Heart left ventricle (tissue), 16 donors: ENCODE measurements at regions not wholly inside any gene's neighbourhood (a gene's known extent, or its start where the extent isn't known, plus 50 kb on each side); places are given as distances from the start of the nearest gene placed in this dataset.

ENCODE experiments used
- ATAC-seq, 4 donors: fragments of 200-7000 bp; cut with Tn5 transposase; one replicate each; pipeline ENCODE4 v1.9.1; 2020 to 2022; ENCODE audit warnings: moderate library complexity in 4 of 4, mild to moderate bottlenecking in 3 of 4, moderate number of reproducible peaks in 1 of 4
- DNase-seq, 5 donors: peaks; one replicate each; pipeline ENCODE4 v3.0.0-alpha.2; 2020
- H3K27ac ChIP-seq, 12 donors: fragments of 200-600 bp; sonication (generic) in 4 of 12; one replicate each; pipeline versions ENCODE4 v1.5.0 to v1.8.0; 2016 to 2022; ENCODE audit warnings: mild to moderate bottlenecking in 2 of 12
- H3K27me3 ChIP-seq, 9 donors: fragments of 200-600 bp; sonication (generic) in 2 of 9; one replicate each; pipeline versions ENCODE4 v1.5.1 to v1.8.0; 2016 to 2022; ENCODE audit warnings: mild to moderate bottlenecking in 3 of 9
- H3K36me3 ChIP-seq, 9 donors: fragments of 200-600 bp; sonication (generic) in 2 of 9; one replicate each; pipeline versions ENCODE4 v1.5.0 to v1.8.0; 2018 to 2022; ENCODE audit warnings: mild to moderate bottlenecking in 2 of 9
- H3K4me1 ChIP-seq, 12 donors: fragments of 200-600 bp; sonication (generic) in 4 of 12; one replicate each; pipeline versions ENCODE4 v1.5.0 to v1.8.0; 2016 to 2022; ENCODE audit warnings: mild to moderate bottlenecking in 3 of 12
- H3K4me3 ChIP-seq, 12 donors: fragments of 200-600 bp; sonication (generic) in 4 of 12; one replicate each; pipeline versions ENCODE4 v1.5.0 to v1.8.0; 2017 to 2022; ENCODE audit warnings: mild to moderate bottlenecking in 9 of 12, moderate library complexity in 4 of 12
- H3K9me3 ChIP-seq, 12 donors: fragments of 200-600 bp; sonication (generic) in 4 of 12; one replicate each; pipeline versions ENCODE4 v1.5.0 to v1.8.0; 2016 to 2022; ENCODE audit warnings: mild to moderate bottlenecking in 1 of 12
- CTCF ChIP-seq, 12 donors: fragments of 200-600 bp; sonication (generic) in 4 of 12; IDR thresholded peaks; one replicate each; pipeline versions ENCODE4 v1.5.0 to v1.8.0; 2018 to 2022; ENCODE audit warnings: antibody characterized with exemption in 12 of 12, mild to moderate bottlenecking in 5 of 12
- POLR2A ChIP-seq, 2 donors: fragments of 450-650 bp; IDR thresholded peaks; one replicate each; pipeline ENCODE4 v1.6.1; 2017; ENCODE audit warnings: antibody characterized with exemption in 2 of 2, mild to moderate bottlenecking in 2 of 2, moderate library complexity in 2 of 2
- WGBS, 4 donors: extraction: QIAGEN DNeasy Blood & Tissue Kit in 2 of 4; methylation state at CpG; one replicate each; pipeline versions ENCODE4 v1.1.5 to v1.1.7; 2013 to 2018; 5-methylcytosine and 5-hydroxymethylcytosine counted together
- intact Hi-C, 10 donors: fragments of 100-400 bp; cut with DNase I; formaldehyde crosslinking; loops; one replicate each; pipeline versions ENCODE4 v1.11.1 to v1.14.2; 2022
- donor health status: ischemic (EF 13 %, LVEDD 7.1; RV severe dilation, severe dysfunction).
- donor health status: healthy with polysubstance abuse.
- donor health status: DM: no; HTN: yes; CAD: no.
- donor health status: DM: no; HTN: no; CAD: no.
- donor health status: ischemic (EF 25% LVEDD 6.9; RV normal size, moderate dysfunction).
- donor health status: ischemic (EF 25% LVEDD 5.7; RV mildly dilated, moderate dysfunction).
- donor health status: healthy.
- donor health status: DM: yes; HTN: yes; CAD: no.
- donor health status: ischemic (EF 35%, LVEDD 5.7; RV mildly dilated, moderate dysfunction).
- donor health status: nonischemic (EF 11% LVEDD 7.7; RV severe dilation, severe dysfunction).
- donor health status: DM: yes; HTN: yes; CAD: no.
- donor health status: PGD.
- donor health status: ischemic (EF 29% LVEDD 5.4; RV normal size, mild dysfunction).
- donor health status: nonischemic (EF 23%, LVEDD 6.1; RV moderate dilation, normal function).

GRCh38 chr14:87001333-87001732 lies 991.6 kb downstream of the GALC start:
- intact Hi-C loops, result no loop called here
- 62 to 73% (median 70%) methylated on average over 2 of the region's 2 CpGs for WGBS, 4 donors
- no peak for ATAC-seq
- no peak for DNase-seq
- H3K4me1 ChIP-seq, result peaks cover 0 to 2% (median 0%) of the 10 kb centered on the region in 12 donors
- no peak overlapping the region for H3K4me3 ChIP-seq
- no peaks in the 10 kb centered on the region for H3K36me3 ChIP-seq
- H3K27ac ChIP-seq, result no peak overlapping the region
- TF ChIP-seq POLR2A (IDR thresholded peaks at IDR 0.05) (no peak), CTCF (IDR thresholded peaks at IDR 0.05) (no peak)
- H3K27me3 ChIP-seq, result no peaks in the 10 kb centered on the region
- no peaks in the 10 kb centered on the region for H3K9me3 ChIP-seq

GRCh38 chr14:87000081-87000480 lies 992.9 kb downstream of the GALC start:
- DNase-seq (no peak), ATAC-seq (no peak)
- peaks cover 0 to 2% (median 0%) of the 10 kb centered on the region in 12 donors for H3K4me1 ChIP-seq
- H3K27me3 ChIP-seq, result no peaks in the 10 kb centered on the region
- H3K9me3 ChIP-seq, result no peaks in the 10 kb centered on the region
- H3K36me3 ChIP-seq, result no peaks in the 10 kb centered on the region
- intact Hi-C loops, result no loop called here
- no peak overlapping the region for H3K4me3 ChIP-seq
- TF ChIP-seq CTCF (IDR thresholded peaks at IDR 0.05) (no peak), POLR2A (IDR thresholded peaks at IDR 0.05) (no peak)
- no peak overlapping the region for H3K27ac ChIP-seq
- WGBS, 4 donors, result 73 to 78% (median 75%) methylated on average over 4 of the region's 4 CpGs

- Histone ChIP-seq H3K4me3 (no peak overlapping the region), H3K27me3 (no peaks in the 10 kb centered on the region), H3K9me3 (no peaks in the 10 kb centered on the region), H3K4me1 (peaks cover 0 to 2% (median 0%) of the 10 kb centered on the region in 12 donors), H3K36me3 (no peaks in the 10 kb centered on the region), H3K27ac (no peak overlapping the region)
- intact Hi-C loops, result no loop called here
- WGBS, 4 donors, result 76 to 90% (median 84%) methylated on average over 3 of the region's 3 CpGs
- TF ChIP-seq CTCF (IDR thresholded peaks at IDR 0.05) (no peak), POLR2A (IDR thresholded peaks at IDR 0.05) (no peak)
- DNase-seq (no peak), ATAC-seq (no peak)
Observed at GRCh38 chr14:86999036-86999435, 993.9 kb downstream of the GALC start.

- ATAC-seq (no peak), DNase-seq (no peak)
- no peaks in the 10 kb centered on the region for H3K27me3 ChIP-seq
- TF ChIP-seq CTCF (IDR thresholded peaks at IDR 0.05), result no peak
- 62 to 76% (median 70%) methylated on average over 2 of the region's 2 CpGs for WGBS, 4 donors
- H3K4me1 ChIP-seq, result no peaks in the 10 kb centered on the region
- no peak overlapping the region for H3K4me3 ChIP-seq
- no peaks in the 10 kb centered on the region for H3K9me3 ChIP-seq
- intact Hi-C loops, result no loop called here
- no peak overlapping the region for H3K27ac ChIP-seq
- H3K36me3 ChIP-seq, result no peaks in the 10 kb centered on the region
Observed at GRCh38 chr14:86997271-86997670, 995.7 kb downstream of the GALC start.
